ENCODE measurements at regions not wholly inside any gene's neighbourhood (a gene's known extent, or its start where the extent isn't known, plus 50 kb on each side); places are given as distances from the start of the nearest gene placed in this dataset.

DNA sequence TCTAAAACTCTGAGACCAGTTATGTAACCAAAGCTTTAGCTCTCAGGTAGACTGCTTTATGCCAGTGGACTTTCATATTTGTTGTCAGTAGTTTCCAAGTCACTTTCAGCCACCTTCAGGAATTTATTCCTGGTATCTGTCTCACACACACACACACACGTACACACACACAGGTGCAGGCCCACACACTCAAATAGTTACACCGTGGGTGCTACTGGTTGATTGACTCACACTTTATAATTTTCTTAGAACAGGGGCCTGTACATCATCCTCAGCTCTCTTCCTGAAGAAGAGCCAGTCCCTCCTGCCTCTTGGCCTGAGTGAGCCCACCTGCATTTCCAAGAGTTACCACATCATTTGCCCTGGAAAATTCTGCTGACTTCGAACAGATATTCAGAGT is 555.2 kb downstream of the SOX6 start:
- no peak overlapping the region for H3K4me3 ChIP-seq
- H3K27ac ChIP-seq = peak overlapping the region in 2 of 10 donors; percentile 0 to 90
- intact Hi-C loops (cut with DNase I) = no loop called here
- H3K36me3 ChIP-seq = no peaks in the 10 kb centered on the region
- TF ChIP-seq, protein P1, sequence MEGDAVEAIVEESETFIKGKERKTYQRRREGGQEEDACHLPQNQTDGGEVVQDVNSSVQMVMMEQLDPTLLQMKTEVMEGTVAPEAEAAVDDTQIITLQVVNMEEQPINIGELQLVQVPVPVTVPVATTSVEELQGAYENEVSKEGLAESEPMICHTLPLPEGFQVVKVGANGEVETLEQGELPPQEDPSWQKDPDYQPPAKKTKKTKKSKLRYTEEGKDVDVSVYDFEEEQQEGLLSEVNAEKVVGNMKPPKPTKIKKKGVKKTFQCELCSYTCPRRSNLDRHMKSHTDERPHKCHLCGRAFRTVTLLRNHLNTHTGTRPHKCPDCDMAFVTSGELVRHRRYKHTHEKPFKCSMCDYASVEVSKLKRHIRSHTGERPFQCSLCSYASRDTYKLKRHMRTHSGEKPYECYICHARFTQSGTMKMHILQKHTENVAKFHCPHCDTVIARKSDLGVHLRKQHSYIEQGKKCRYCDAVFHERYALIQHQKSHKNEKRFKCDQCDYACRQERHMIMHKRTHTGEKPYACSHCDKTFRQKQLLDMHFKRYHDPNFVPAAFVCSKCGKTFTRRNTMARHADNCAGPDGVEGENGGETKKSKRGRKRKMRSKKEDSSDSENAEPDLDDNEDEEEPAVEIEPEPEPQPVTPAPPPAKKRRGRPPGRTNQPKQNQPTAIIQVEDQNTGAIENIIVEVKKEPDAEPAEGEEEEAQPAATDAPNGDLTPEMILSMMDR (IDR thresholded peaks at IDR 0.05) = no peak
- no peak for DNase-seq
- no peaks in the 10 kb centered on the region for H3K27me3 ChIP-seq
- H3K4me1 ChIP-seq = peaks cover 0 to 22% (median 0%) of the 10 kb centered on the region in 9 donors
- ATAC-seq = no peak
- no peaks in the 10 kb centered on the region for H3K9me3 ChIP-seq
- 82 to 86% methylated on average over 3 of the region's 3 CpGs for WGBS, 2 donors

DNA sequence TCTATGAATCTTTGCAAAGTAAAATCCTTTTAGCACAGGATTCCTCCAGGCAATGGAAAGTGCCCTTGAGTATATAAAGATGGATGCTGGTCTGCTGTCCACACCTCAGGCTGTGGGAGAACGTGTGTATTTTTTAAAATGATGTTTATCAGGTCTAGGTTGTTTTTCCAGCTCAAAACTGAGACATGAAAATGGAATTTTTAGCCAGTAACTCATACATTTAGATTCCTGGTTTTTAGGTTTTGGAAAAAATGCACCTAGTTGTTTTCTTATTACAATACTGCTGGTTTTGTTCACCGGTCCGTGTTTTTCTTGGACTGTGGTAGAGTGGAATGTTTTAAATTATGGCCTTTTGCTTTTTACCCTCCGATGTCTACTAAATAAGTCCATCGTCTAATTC is 554.7 kb downstream of the SOX6 start:
- DNase-seq = no peak
- peaks cover 0 to 22% (median 0%) of the 10 kb centered on the region in 9 donors for H3K4me1 ChIP-seq
- TF ChIP-seq, protein P1 (IDR thresholded peaks at IDR 0.05) = no peak

DNA sequence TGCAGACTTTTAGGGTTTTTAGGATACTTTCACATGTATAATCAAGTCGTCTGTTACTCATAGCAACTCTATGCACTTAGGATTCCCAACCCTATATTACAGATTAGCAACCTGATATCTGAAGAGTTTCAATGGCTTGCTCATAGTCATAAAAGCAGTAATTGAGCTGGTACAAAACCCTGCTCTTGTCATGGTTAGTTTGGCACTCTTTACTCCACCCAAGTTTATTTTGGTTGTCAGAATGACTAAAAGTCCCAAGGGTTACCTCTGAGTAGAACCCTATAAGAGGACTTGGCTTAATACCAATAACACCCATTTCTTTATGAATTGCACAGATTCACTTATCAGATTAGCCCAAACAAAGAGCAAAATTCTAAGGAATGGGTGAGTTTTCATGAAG is 550.6 kb downstream of the SOX6 start:
- Histone ChIP-seq H3K36me3 (no peaks in the 10 kb centered on the region), H3K4me3 (no peak overlapping the region), H3K4me1 (peaks cover 0 to 4% (median 0%) of the 10 kb centered on the region in 9 donors), H3K27me3 (no peaks in the 10 kb centered on the region), H3K9me3 (no peaks in the 10 kb centered on the region), H3K27ac (no peak overlapping the region)
- no peak for DNase-seq
- TF ChIP-seq, protein P1 (IDR thresholded peaks at IDR 0.05) = no peak
- no peak for ATAC-seq
- WGBS, 2 donors = 91 to 97% methylated on average over 1 of the region's 1 CpG
- intact Hi-C loops (cut with DNase I) = no loop called here

More for the DNA sequence above, 554.7 kb downstream of the SOX6 start:
- H3K27me3 ChIP-seq = no peaks in the 10 kb centered on the region
- no peaks in the 10 kb centered on the region for H3K36me3 ChIP-seq
- no peak overlapping the region for H3K4me3 ChIP-seq
- H3K27ac ChIP-seq = peak overlapping the region in 1 of 10 donors; percentile 0
- no peak for ATAC-seq
- WGBS, 2 donors = 74 to 76% methylated on average over 5 of the region's 5 CpGs
- intact Hi-C loops (cut with DNase I) = no loop called here
- H3K9me3 ChIP-seq = no peaks in the 10 kb centered on the region

DNA sequence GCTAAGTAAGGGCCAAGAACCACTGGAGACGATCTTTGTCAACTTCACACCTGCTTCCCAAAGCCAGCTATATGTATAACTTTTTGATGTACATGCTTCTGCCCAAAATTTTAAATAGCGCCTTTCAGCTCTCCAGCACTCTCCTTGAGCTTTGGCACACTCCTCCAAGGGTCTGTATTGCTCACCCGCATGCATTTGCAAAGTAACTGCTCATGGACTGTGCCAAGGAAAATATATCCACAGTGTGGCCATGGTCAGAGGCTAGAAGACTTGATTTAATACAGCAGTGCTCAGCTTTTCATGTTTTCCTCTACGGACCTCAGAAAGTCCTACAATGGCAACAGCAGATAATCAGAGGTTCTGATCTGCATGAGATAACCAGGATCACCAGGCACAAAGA is 550.1 kb downstream of the SOX6 start:
- 92% methylated on average over 4 of the region's 4 CpGs for WGBS, 2 donors
- no peaks in the 10 kb centered on the region for H3K9me3 ChIP-seq

More for the DNA sequence above, 550.1 kb downstream of the SOX6 start:
- no peaks in the 10 kb centered on the region for H3K27me3 ChIP-seq
- H3K27ac ChIP-seq = no peak overlapping the region
- H3K4me1 ChIP-seq = no peaks in the 10 kb centered on the region
- DNase-seq (no peak), ATAC-seq (no peak)
- H3K36me3 ChIP-seq = no peaks in the 10 kb centered on the region
- H3K4me3 ChIP-seq = no peak overlapping the region
- intact Hi-C loops (cut with DNase I) = no loop called here
- TF ChIP-seq, protein P1 (IDR thresholded peaks at IDR 0.05) = no peak

All from heart right ventricle (tissue), 16 donors.